ENCODE measurements at regions not wholly inside any gene's neighbourhood (a gene's known extent, or its start where the extent isn't known, plus 50 kb on each side); places are given as distances from the start of the nearest gene placed in this dataset.

GRCh38 chr4:20022471-20022870 lies 229.2 kb upstream of the SLIT2 start:
- H3K36me3 ChIP-seq (ENCODE audit: control insufficient read depth in 2 of 2, insufficient read depth in 2 of 2, low read length in 1 of 2) = no peaks in the 10 kb centered on the region
- no peaks in the 10 kb centered on the region for H3K4me1 ChIP-seq (ENCODE audit: control insufficient read depth, insufficient read depth, low read length)
- H3K79me2 ChIP-seq (ENCODE audit: control insufficient read depth, insufficient read depth, low read length) = no peaks in the 10 kb centered on the region
- no peak overlapping the region for H2AFZ ChIP-seq (ENCODE audit: control insufficient read depth, low read depth, low read length)
- ATAC-seq (no peak), DNase-seq (ENCODE audit: low read depth, low spot score) (no peak), FAIRE-seq (no peak)
- CTCF ChIA-PET = no interaction called here
- POLR2A ChIA-PET = no interaction called here
- no TSS peak for BruUV-seq (replicated peaks)
- H3K4me2 ChIP-seq (ENCODE audit: control insufficient read depth, insufficient read depth) = no peak overlapping the region
- H3K9ac ChIP-seq (ENCODE audit: control insufficient read depth, insufficient read depth, low read length) = no peak overlapping the region
- H4K20me1 ChIP-seq (ENCODE audit: control insufficient read depth, insufficient read depth) = no peaks in the 10 kb centered on the region
- H3K27ac ChIP-seq (ENCODE audit: control insufficient read depth, insufficient read depth) = no peak overlapping the region
- SMC1A ChIA-PET (ENCODE audit: uncharacterized antibody, unreplicated experiment) = no interaction called here
- RAD21 ChIA-PET (ENCODE audit: unreplicated experiment) = no interaction called here
- intact Hi-C loops (cut with micrococcal nuclease; ENCODE audit: unreplicated experiment) (no loop called here), in situ Hi-C loops (cut with MboI) (no loop called here)
- H3K4me3 ChIP-seq = no peak overlapping the region
- 27% methylated on average over 2 of the region's 2 CpGs for WGBS (ENCODE audit: insufficient coverage, insufficient replicate concordance, low lambda C conversion rate, missing lambda C conversion rate)
- H3K9me3 ChIP-seq (replicated peaks; ENCODE audit: control insufficient read depth, insufficient read depth, low read length) = no peaks in the 10 kb centered on the region
- no peaks in the 10 kb centered on the region for H3K27me3 ChIP-seq (replicated peaks in 1 of 2; ENCODE audit: control insufficient read depth in 2 of 2, insufficient read depth in 2 of 2, low read length in 1 of 2)
- TF ChIP-seq SPI1 (IDR thresholded peaks at IDR 0.05; ENCODE audit: borderline replicate concordance, insufficient read depth, low read depth, low read length) = no peak
- TF ChIP-seq SMARCA5 (IDR thresholded peaks at IDR 0.05) = no peak
- TF ChIP-seq SMC3 (IDR thresholded peaks at IDR 0.05; ENCODE audit: borderline replicate concordance, low read length) = no peak
- no peak for TF ChIP-seq RAD21 (IDR thresholded peaks at IDR 0.05; ENCODE audit: insufficient read depth, low read depth, low read length)
- no peak for TF ChIP-seq CBFB (IDR thresholded peaks at IDR 0.05; ENCODE audit: low read depth)
- TF ChIP-seq ZNF592 (IDR thresholded peaks at IDR 0.05) = no peak
- no peak for TF ChIP-seq NR2C1 (IDR thresholded peaks at IDR 0.05)
- TF ChIP-seq BHLHE40 (IDR thresholded peaks at IDR 0.05; ENCODE audit: borderline replicate concordance in 1 of 2, low read depth in 2 of 2, low read length in 1 of 2) = no peak
- TF ChIP-seq CTCF (IDR thresholded peaks at IDR 0.05 in 2 of 3, conservative IDR thresholded peaks at IDR 0.05 in 1 of 3; ENCODE audit: control insufficient read depth in 2 of 3, extremely low read depth in 1 of 3, insufficient read depth in 1 of 3, low read depth in 3 of 3, low read length in 3 of 3) = no peak
- no peak for TF ChIP-seq TCF12 (IDR thresholded peaks at IDR 0.05; ENCODE audit: low read depth, low read length)
- no peak for TF ChIP-seq ZNF384 (IDR thresholded peaks at IDR 0.05; ENCODE audit: borderline replicate concordance, low read depth, low read length)
- TF ChIP-seq SKIL (IDR thresholded peaks at IDR 0.05; ENCODE audit: low read depth, poor library complexity, severe bottlenecking) = no peak
- no peak for TF ChIP-seq ZBED1 (IDR thresholded peaks at IDR 0.05; ENCODE audit: borderline replicate concordance)
- TF ChIP-seq ZNF622 (IDR thresholded peaks at IDR 0.05) = no peak
- TF ChIP-seq JUNB (IDR thresholded peaks at IDR 0.05) = no peak

All from GM12878 (cell line).